ENCODE measurements at regions not wholly inside any gene's neighbourhood (a gene's known extent, or its start where the extent isn't known, plus 50 kb on each side); places are given as distances from the start of the nearest gene placed in this dataset.
A peak's percentile ranks its signal among the peaks of the same experiment; 100 is the strongest.

DNA sequence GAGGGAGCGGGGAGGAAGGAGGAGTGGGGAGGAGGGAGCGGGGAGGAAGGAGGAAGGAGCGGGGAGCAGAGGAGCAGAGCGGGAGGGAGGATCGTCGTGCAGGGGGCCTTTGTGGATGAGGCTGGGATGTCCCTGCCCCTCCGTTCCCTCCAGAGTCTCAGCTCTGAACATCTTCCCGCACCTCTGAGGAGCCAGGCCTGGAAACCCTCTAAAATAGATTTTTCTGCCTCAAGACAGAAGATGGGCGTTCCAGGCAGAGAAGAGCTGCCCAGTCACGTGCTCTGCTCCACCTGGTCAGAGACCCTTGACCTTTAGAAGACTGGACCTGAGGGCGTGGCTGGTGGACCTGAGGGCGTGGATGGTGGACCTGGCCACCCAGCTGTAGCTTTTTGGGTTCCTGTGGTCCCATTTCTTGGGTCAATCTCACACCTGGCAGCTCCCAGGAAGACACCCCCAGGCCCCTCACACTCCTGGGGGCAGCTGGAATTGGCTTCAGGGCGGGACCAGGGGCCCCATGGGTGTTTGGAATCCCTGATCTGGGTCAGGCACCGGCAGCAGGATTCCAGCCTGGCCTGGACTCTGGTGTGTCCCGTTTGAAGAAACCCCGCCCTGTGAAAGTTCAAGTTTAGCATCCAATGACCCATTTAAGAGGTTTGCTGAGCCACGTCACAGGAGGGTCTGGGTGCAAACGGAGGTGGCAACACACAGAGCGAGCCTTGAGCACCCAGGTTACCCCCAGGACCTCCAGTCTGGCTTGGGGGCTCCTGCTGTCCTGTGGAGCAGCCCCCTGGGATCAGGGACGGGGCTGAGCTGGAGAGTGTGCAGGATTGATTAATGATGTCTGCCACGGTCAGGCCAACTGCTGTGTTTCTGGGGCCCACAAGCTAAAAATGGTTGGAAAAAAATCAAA lies 96.9 kb upstream of the BHLHE23 start (continued):
- TF ChIP-seq ELF4 (CRISPR knock-in tag; IDR thresholded peaks at IDR 0.05) = no peak
- no peak for TF ChIP-seq MXI1 (IDR thresholded peaks at IDR 0.05; ENCODE audit: low read depth, low read length)
- no peak for TF ChIP-seq KLF13 (tag; IDR thresholded peaks at IDR 0.05; ENCODE audit: borderline replicate concordance, low read depth)
- TF ChIP-seq TRIM28 (IDR thresholded peaks at IDR 0.05) = no peak
- no peak for TF ChIP-seq U2AF2 (optimal IDR thresholded peaks at IDR 0.05; ENCODE audit: low read depth, low read length)
- TF ChIP-seq ZNF263 (CRISPR knock-in tag; IDR thresholded peaks at IDR 0.05; ENCODE audit: borderline replicate concordance) = peak; percentile 96
- TF ChIP-seq MAFF (IDR thresholded peaks at IDR 0.05; ENCODE audit: low read length) = no peak
- TF ChIP-seq HCFC1 (IDR thresholded peaks at IDR 0.05; ENCODE audit: low read depth, low read length) = no peak

DNA sequence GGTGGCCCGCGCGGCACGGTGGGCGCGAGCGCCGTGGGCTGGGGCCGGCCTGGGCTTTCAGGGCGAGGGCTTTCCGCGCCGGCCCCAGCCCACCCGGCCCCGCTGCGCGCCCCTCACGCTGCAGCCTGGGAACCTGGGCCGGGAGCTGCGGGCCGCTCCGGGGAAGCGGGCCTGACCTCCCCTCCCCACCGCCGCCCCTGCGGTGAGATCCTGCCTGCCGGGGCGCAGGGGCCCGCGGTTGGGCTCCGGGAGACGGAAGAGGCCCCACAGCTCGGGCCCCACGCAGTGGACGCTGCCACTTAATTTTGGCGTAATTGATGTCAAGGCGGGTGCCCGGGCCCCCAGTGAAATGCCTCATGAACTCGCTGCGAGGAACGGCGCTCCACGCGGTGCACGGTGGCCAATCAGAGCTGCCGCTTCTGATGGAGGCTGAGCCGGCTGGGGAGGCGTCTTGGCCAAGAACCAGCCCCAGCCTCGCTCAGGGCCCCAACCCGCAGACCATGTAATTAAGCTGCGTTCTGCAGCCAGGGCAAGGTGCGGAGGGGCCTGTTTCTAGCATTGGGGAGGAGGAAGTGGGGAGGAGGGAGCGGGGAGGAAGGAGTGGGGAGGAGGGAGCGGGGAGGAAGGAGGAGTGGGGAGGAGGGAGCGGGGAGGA lies 96.1 kb upstream of the BHLHE23 start:
- H3K27me3 ChIP-seq (ENCODE audit: control insufficient read depth in 2 of 2, insufficient read depth in 2 of 2, low read length in 2 of 2) = peaks cover 0 to 4% of the 10 kb centered on the region in 2 experiments; a peak in 1 of 5 replicates
- H3K9me3 ChIP-seq (replicated peaks; ENCODE audit: control insufficient read depth, insufficient read depth, low read depth, low read length) = no peaks in the 10 kb centered on the region
- H3K4me1 ChIP-seq (replicated peaks in 1 of 2; ENCODE audit: control insufficient read depth in 2 of 2, insufficient read depth in 2 of 2, low read length in 2 of 2) = peaks cover 0 to 5% of the 10 kb centered on the region in 2 experiments; a peak in 2 of 5 replicates
- intact Hi-C loops (cut with micrococcal nuclease) (no loop called here), in situ Hi-C loops (cut with MboI) (no loop called here)
- H3K9ac ChIP-seq (ENCODE audit: insufficient read depth in 1 of 2, low read depth in 2 of 2, low read length in 2 of 2) = no peak overlapping the region
- ChIA-PET POLR2A (interaction anchor here (0.5 kb wide), 1 partner anchor 1040 kb away, joined by 3 read pairs; no protein-coding TSS in a partner anchor), CTCF (ENCODE audit: low intra/inter-chr PET ratio) (no interaction called here)
- H3K4me2 ChIP-seq (ENCODE audit: insufficient read depth, low read length) = no peak overlapping the region
- no peaks in the 10 kb centered on the region for H3K79me2 ChIP-seq (ENCODE audit: control insufficient read depth, insufficient read depth, low read length)
- H3K4me3 ChIP-seq = no peak overlapping the region
- no peaks in the 10 kb centered on the region for H4K20me1 ChIP-seq (replicated peaks; ENCODE audit: control insufficient read depth, insufficient read depth, low read length)
- H3K9me1 ChIP-seq (ENCODE audit: control insufficient read depth, insufficient read depth, low read length) = no peaks in the 10 kb centered on the region
- ATAC-seq (no peak), FAIRE-seq (no peak), DNase-seq (ENCODE audit: extremely low read depth in 1 of 4, low spot score in 3 of 4) (no peak)
- no peak overlapping the region for H2AFZ ChIP-seq (ENCODE audit: low read depth, low read length)
- 44% methylated on average over 18 of the region's 55 CpGs for WGBS (ENCODE audit: insufficient coverage, low coverage, missing lambda C conversion rate)
- BruUV-seq (replicated peaks) = no TSS peak
- no peak overlapping the region for H3K27ac ChIP-seq (ENCODE audit: extremely low read depth, low read depth, low read length)
- H3K36me3 ChIP-seq (ENCODE audit: control insufficient read depth, insufficient read depth, low read length) = no peaks in the 10 kb centered on the region
- TF ChIP-seq TGIF2 (CRISPR knock-in tag; IDR thresholded peaks at IDR 0.05) (no peak), ZNF740 (CRISPR knock-in tag; IDR thresholded peaks at IDR 0.05) (no peak), ZNF740 (tag; IDR thresholded peaks at IDR 0.05) (no peak), DDX20 (tag; IDR thresholded peaks at IDR 0.05; ENCODE audit: low read depth) (no peak), ARID4B (CRISPR knock-in tag; IDR thresholded peaks at IDR 0.05) (no peak)
- TF ChIP-seq, protein P1, sequence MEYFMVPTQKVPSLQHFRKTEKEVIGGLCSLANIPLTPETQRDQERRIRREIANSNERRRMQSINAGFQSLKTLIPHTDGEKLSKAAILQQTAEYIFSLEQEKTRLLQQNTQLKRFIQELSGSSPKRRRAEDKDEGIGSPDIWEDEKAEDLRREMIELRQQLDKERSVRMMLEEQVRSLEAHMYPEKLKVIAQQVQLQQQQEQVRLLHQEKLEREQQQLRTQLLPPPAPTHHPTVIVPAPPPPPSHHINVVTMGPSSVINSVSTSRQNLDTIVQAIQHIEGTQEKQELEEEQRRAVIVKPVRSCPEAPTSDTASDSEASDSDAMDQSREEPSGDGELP (CRISPR knock-in tag; IDR thresholded peaks at IDR 0.05; ENCODE audit: borderline replicate concordance) = no peak

All from K562 (cell line).